Astrocyte (in vitro differentiated cells and primary cell): ENCODE measurements at regions not wholly inside any gene's neighbourhood (a gene's known extent, or its start where the extent isn't known, plus 50 kb on each side); places are given as distances from the start of the nearest gene placed in this dataset.
"Not testable (repeated sequence)": the region's sequence is repeated elsewhere in the genome, so short reads cannot be mapped to it uniquely, and the experiment has no call there.

Experiments
- DNase-seq: peaks from one replicate; pipeline ENCODE4 v3.0.0-alpha.2; 2010; ENCODE audit warnings: low read depth
- FAIRE-seq: peaks from 2 replicates; lab custom pipeline; 2011; peaks lifted over from hg19 to GRCh38; lab: Jason Lieb, UNC
- H2AFZ ChIP-seq: 2 replicates; pipeline ENCODE4 v1.6.0; 2012; ENCODE audit warnings: low read depth, low read length, inconsistent platforms
- H3K27ac ChIP-seq: 2 replicates; pipeline ENCODE4 v1.5.1; 2011; ENCODE audit warnings: low read depth, low read length, inconsistent platforms
- H3K27me3 ChIP-seq: 2 replicates; pipeline ENCODE4 v1.6.0; 2011; ENCODE audit warnings: low read length, inconsistent platforms; ENCODE audit not compliant: insufficient read depth
- H3K36me3 ChIP-seq: 2 replicates; pipeline ENCODE4 v1.5.1; 2011; ENCODE audit warnings: low read length, inconsistent platforms; ENCODE audit not compliant: insufficient read depth
- H3K4me1 ChIP-seq: 2 replicates; pipeline ENCODE4 v1.5.1; 2011; ENCODE audit warnings: low read length, inconsistent platforms; ENCODE audit not compliant: insufficient read depth
- H3K4me2 ChIP-seq: 2 replicates; pipeline ENCODE4 v1.6.0; 2012; ENCODE audit warnings: low read length, inconsistent platforms
- H3K4me3 ChIP-seq: 2 replicates; pipeline ENCODE4 v1.5.1; 2011; ENCODE audit warnings: low read depth, mild to moderate bottlenecking, low read length, inconsistent platforms; ENCODE audit not compliant: insufficient read depth
- H3K79me2 ChIP-seq: 2 replicates; pipeline ENCODE4 v1.6.0; 2012; ENCODE audit warnings: mild to moderate bottlenecking, low read length, inconsistent platforms; ENCODE audit not compliant: insufficient read depth
- H3K9ac ChIP-seq: 2 replicates; pipeline ENCODE4 v1.6.0; 2012; ENCODE audit warnings: mild to moderate bottlenecking, low read length, inconsistent platforms
- H3K9me3 ChIP-seq: 2 replicates; pipeline ENCODE4 v1.5.1; 2012; ENCODE audit warnings: low read depth, mild to moderate bottlenecking, low read length, inconsistent platforms; ENCODE audit not compliant: insufficient read depth
- H4K20me1 ChIP-seq: 2 replicates; pipeline ENCODE4 v1.6.0; 2012; ENCODE audit warnings: low read length, inconsistent platforms; ENCODE audit not compliant: insufficient read depth
- H3K27ac Mint-ChIP-seq: one replicate; pipeline ENCODE4 v1.8.0; 2021; ENCODE audit warnings: mild to moderate bottlenecking, mixed read lengths; ENCODE audit not compliant: unreplicated experiment
- H3K27me3 Mint-ChIP-seq: one replicate; pipeline ENCODE4 v1.8.0; 2021; ENCODE audit warnings: low read depth, mixed read lengths; ENCODE audit not compliant: unreplicated experiment
- H3K36me3 Mint-ChIP-seq: one replicate; pipeline ENCODE4 v1.8.0; 2021; ENCODE audit warnings: low read depth, mixed read lengths; ENCODE audit not compliant: unreplicated experiment
- H3K4me1 Mint-ChIP-seq: one replicate; pipeline ENCODE4 v1.8.0; 2021; ENCODE audit warnings: low read depth, mixed read lengths; ENCODE audit not compliant: unreplicated experiment
- H3K4me3 Mint-ChIP-seq: one replicate; pipeline ENCODE4 v1.8.0; 2021; ENCODE audit warnings: mild to moderate bottlenecking, moderate library complexity, mixed read lengths; ENCODE audit not compliant: unreplicated experiment
- H3K9me3 Mint-ChIP-seq: one replicate; pipeline ENCODE4 v1.8.0; 2021; ENCODE audit warnings: mild to moderate bottlenecking, mixed read lengths; ENCODE audit not compliant: unreplicated experiment
- EZH2 ChIP-seq: IDR thresholded peaks from 2 replicates; pipeline ENCODE4 v1.6.1; 2012; ENCODE audit warnings: mild to moderate bottlenecking, low read length, inconsistent platforms; ENCODE audit not compliant: insufficient read depth
- TF ChIP-seq, protein P1 (sequence below): IDR thresholded peaks from 2 replicates; pipeline ENCODE4 v1.5.1; 2011; ENCODE audit warnings: low read depth, mild to moderate bottlenecking, inconsistent platforms, low read length, moderate library complexity; ENCODE audit not compliant: insufficient read depth

DNA sequence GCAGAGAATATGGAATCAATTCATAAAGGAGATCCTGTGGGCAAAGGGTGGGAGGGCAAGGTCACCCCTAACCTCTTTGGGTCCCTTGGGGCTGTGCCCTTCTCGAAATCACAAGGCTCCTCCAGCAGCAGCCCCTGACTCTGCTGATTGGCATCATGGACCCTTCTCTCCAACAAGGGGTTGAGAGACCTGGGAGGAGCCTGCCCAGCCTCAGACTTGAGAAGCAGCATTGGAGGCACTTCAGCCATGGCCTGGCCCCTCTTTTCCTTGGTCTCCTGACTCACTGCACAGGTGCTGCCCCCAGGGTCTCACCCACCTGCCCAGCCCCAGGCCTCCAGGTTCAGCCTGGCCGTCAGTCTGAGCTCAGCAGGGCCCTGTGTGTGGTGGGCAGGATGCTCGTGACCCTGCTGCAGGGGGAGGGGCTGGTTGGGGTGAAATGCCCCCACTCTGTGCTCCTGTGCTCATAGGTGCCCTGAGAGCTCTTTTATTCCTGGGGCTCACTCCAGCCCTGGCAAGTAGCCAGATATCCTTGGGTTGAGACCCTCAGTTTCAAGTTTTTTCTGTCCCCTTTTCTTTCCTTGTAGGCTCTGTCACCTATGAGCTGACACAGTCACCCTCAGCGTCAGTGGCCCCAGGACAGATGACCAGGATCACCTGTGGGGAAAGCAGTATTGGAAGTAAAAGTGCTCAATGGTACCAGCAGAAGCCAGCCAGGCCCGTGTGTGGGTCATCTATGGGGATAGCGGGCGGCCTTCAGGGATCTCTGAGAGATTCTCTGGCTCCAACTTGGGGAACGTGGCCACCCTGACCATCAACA, 110.8 kb downstream of the GGTLC2 start:
- Histone ChIP-seq H3K9ac (no peak overlapping the region), H2AFZ (no peak overlapping the region), H3K27me3 (peaks cover 2% of the 10 kb centered on the region), H3K79me2 (no peaks in the 10 kb centered on the region), H3K4me1 (no peaks in the 10 kb centered on the region), H3K4me2 (no peak overlapping the region), H3K36me3 (no peaks in the 10 kb centered on the region), H3K27ac (no peak overlapping the region), H3K9me3 (no peaks in the 10 kb centered on the region), H4K20me1 (no peaks in the 10 kb centered on the region), H3K4me3 (no peak overlapping the region)
- H3K4me3 Mint-ChIP-seq, result no peak overlapping the region
- DNase-seq (no peak), FAIRE-seq (no peak)
- no peaks in the 10 kb centered on the region for H3K9me3 Mint-ChIP-seq
- no peak for TF ChIP-seq EZH2
- TF ChIP-seq, protein P1, sequence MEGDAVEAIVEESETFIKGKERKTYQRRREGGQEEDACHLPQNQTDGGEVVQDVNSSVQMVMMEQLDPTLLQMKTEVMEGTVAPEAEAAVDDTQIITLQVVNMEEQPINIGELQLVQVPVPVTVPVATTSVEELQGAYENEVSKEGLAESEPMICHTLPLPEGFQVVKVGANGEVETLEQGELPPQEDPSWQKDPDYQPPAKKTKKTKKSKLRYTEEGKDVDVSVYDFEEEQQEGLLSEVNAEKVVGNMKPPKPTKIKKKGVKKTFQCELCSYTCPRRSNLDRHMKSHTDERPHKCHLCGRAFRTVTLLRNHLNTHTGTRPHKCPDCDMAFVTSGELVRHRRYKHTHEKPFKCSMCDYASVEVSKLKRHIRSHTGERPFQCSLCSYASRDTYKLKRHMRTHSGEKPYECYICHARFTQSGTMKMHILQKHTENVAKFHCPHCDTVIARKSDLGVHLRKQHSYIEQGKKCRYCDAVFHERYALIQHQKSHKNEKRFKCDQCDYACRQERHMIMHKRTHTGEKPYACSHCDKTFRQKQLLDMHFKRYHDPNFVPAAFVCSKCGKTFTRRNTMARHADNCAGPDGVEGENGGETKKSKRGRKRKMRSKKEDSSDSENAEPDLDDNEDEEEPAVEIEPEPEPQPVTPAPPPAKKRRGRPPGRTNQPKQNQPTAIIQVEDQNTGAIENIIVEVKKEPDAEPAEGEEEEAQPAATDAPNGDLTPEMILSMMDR, result no peak
- peaks cover 58% of the 10 kb centered on the region for H3K27me3 Mint-ChIP-seq
- no peaks in the 10 kb centered on the region for H3K4me1 Mint-ChIP-seq
- H3K27ac Mint-ChIP-seq, result no peak overlapping the region
- H3K36me3 Mint-ChIP-seq, result no peaks in the 10 kb centered on the region

DNA sequence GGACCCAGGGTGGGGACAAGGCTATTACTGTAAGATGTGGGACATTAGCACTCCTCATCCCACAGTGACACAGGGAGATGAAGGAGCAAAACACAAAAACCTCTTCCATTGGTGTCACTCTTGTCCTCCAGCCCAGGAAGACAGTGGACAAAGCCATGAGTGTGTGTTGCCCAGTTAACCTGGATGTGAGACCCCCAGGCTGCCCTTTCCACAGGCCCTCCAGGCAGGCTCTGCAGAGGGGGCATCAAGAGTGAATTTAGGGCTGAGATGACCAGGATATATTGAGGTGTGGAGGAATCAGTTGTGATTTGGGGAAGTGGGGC, 111.3 kb downstream of the GGTLC2 start:
- Histone ChIP-seq H3K9ac (no peak overlapping the region), H3K27me3 (peaks cover 4% of the 10 kb centered on the region), H3K79me2 (no peaks in the 10 kb centered on the region), H2AFZ (no peak overlapping the region), H3K4me3 (no peak overlapping the region), H3K36me3 (no peaks in the 10 kb centered on the region), H3K4me1 (no peaks in the 10 kb centered on the region), H3K9me3 (no peaks in the 10 kb centered on the region), H3K27ac (no peak overlapping the region), H3K4me2 (no peak overlapping the region), H4K20me1 (no peaks in the 10 kb centered on the region)
- TF ChIP-seq, protein P1, result no peak
- no peak for TF ChIP-seq EZH2
- no peaks in the 10 kb centered on the region for H3K9me3 Mint-ChIP-seq
- no peaks in the 10 kb centered on the region for H3K4me1 Mint-ChIP-seq
- H3K27me3 Mint-ChIP-seq, result peaks cover 58% of the 10 kb centered on the region
- H3K36me3 Mint-ChIP-seq, result no peaks in the 10 kb centered on the region
- DNase-seq (no peak), FAIRE-seq (no peak)
- H3K27ac Mint-ChIP-seq, result no peak overlapping the region
- no peak overlapping the region for H3K4me3 Mint-ChIP-seq

DNA sequence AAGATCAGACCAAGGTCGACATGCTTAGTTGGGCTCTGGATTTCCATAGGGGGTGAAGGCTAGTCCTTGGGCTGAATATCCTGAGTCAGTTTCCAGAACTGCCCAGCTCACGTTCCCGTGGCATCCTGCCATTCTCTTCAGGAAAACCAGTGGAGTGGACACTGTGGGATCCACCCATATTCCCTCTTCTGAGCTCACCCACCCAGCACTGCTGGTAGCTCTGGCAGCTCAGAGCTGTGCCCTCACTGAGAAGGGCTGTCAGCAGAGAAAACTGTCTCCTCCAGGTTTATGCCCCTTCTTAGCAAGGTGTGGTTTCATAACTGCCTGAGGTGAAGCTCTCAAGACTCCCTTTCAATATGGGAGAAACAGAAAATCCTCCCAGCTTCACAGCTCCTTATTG, 111.7 kb downstream of the GGTLC2 start:
- DNase-seq (no peak), FAIRE-seq (no peak)
- Histone ChIP-seq H2AFZ (no peak overlapping the region), H3K4me2 (no peak overlapping the region), H3K79me2 (no peaks in the 10 kb centered on the region), H3K36me3 (no peaks in the 10 kb centered on the region), H3K27me3 (peaks cover 4% of the 10 kb centered on the region), H3K27ac (no peak overlapping the region), H3K9ac (no peak overlapping the region), H3K9me3 (no peaks in the 10 kb centered on the region), H4K20me1 (no peaks in the 10 kb centered on the region), H3K4me3 (no peak overlapping the region), H3K4me1 (no peaks in the 10 kb centered on the region)
- Mint-ChIP-seq H3K27me3 (peaks cover 56% of the 10 kb centered on the region), H3K4me1 (no peaks in the 10 kb centered on the region), H3K27ac (no peak overlapping the region), H3K4me3 (no peak overlapping the region), H3K9me3 (no peaks in the 10 kb centered on the region), H3K36me3 (no peaks in the 10 kb centered on the region)
- TF ChIP-seq EZH2, result no peak
- TF ChIP-seq, protein P1, result no peak

DNA sequence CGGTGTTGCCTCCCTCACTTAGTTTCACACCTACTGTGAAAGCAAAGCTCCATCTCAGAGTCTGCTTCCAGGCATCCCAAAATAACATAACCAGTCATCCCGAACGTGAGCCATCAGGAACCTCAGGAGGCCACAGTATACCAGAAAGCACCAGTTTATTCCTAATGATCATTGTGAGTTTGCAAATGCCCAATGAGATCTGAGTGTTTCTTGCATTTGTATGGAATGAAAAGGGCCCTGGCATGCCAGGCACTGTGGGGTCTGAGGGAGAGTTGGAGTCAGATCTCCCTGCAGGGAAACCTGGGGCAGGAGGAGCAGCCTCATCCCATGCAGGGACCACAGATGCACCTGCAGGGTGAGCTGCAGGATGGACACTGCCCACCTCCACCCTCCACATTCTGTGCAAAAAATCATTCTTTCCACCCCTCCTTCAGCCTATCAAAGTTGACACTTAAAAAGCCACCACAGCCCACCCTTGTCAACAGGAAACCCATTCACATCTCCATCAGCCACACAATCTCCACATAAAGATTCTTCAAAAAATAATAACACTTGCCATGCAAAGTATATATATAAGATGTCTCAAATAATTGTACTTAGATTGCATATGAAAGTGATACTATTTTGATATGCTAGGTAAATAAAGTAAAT, 112.3 kb downstream of the GGTLC2 start:
- not testable (repeated sequence) for H3K9ac ChIP-seq, DNase-seq, H3K4me3 Mint-ChIP-seq, H3K36me3 Mint-ChIP-seq, H3K79me2 ChIP-seq, H2AFZ ChIP-seq, H3K36me3 ChIP-seq, H3K4me3 ChIP-seq, H3K27ac ChIP-seq, H3K4me1 Mint-ChIP-seq, H3K27me3 ChIP-seq, H3K4me1 ChIP-seq, H3K4me2 ChIP-seq, H3K9me3 Mint-ChIP-seq, H3K27ac Mint-ChIP-seq, H3K9me3 ChIP-seq, FAIRE-seq, H4K20me1 ChIP-seq
- H3K27me3 Mint-ChIP-seq, result peaks cover 52% of the 10 kb centered on the region
